GM23338 (cell line): ENCODE measurements at regions not wholly inside any gene's neighbourhood (a gene's known extent, or its start where the extent isn't known, plus 50 kb on each side); places are given as distances from the start of the nearest gene placed in this dataset.

Source experiments
- ATAC-seq: fragments of 200-7000 bp; cut with Tn5 transposase; 3 replicates; pipeline ENCODE4 v1.9.1; 2020
- DNase-seq: peaks from one replicate; pipeline ENCODE4 v3.0.0-alpha.2; 2015; ENCODE audit warnings: low spot score
- H2AFZ ChIP-seq: fragments of 200-600 bp; sonication (generic); 2 replicates; pipeline ENCODE4 v1.8.0; 2016; ENCODE audit warnings: antibody characterized with exemption, mild to moderate bottlenecking, moderate library complexity
- H3F3A ChIP-seq: fragments of 200-600 bp; sonication (generic); replicated peaks from 2 replicates; pipeline ENCODE4 v1.8.0; 2017; ENCODE audit warnings: antibody characterized with exemption, mixed run types, low read depth
- H3K27ac ChIP-seq: fragments of 200-600 bp; sonication (generic); 2 replicates; pipeline ENCODE4 v1.6.1; 2016; ENCODE audit warnings: low read depth
- H3K27me3 ChIP-seq: fragments of 200-600 bp; sonication (generic); 2 replicates; pipeline ENCODE4 v1.8.0; 2016; ENCODE audit warnings: mild to moderate bottlenecking, mixed run types, moderate library complexity; ENCODE audit not compliant: insufficient read depth
- H3K36me3 ChIP-seq: fragments of 200-600 bp; sonication (generic); 2 replicates; pipeline ENCODE4 v1.8.0; 2016; ENCODE audit warnings: mild to moderate bottlenecking; ENCODE audit not compliant: insufficient read depth
- H3K4me1 ChIP-seq: fragments of 200-600 bp; sonication (generic); 2 replicates; pipeline ENCODE4 v1.8.0; 2016; ENCODE audit warnings: mild to moderate bottlenecking, moderate library complexity; ENCODE audit not compliant: insufficient read depth
- H3K4me2 ChIP-seq: fragments of 200-600 bp; sonication (generic); 2 replicates; pipeline ENCODE4 v1.7.1; 2017; ENCODE audit warnings: mixed run types
- H3K4me3 ChIP-seq: fragments of 200-600 bp; sonication (generic); 2 replicates; pipeline ENCODE4 v1.6.1; 2016; ENCODE audit warnings: mixed run types
- H3K79me2 ChIP-seq: fragments of 200-600 bp; sonication (generic); replicated peaks from 2 replicates; pipeline ENCODE4 v1.8.0; 2017; ENCODE audit warnings: mild to moderate bottlenecking; ENCODE audit not compliant: insufficient read depth
- H3K9me2 ChIP-seq: fragments of 200-600 bp; sonication (generic); 2 replicates; pipeline ENCODE4 v1.8.0; 2017; ENCODE audit not compliant: insufficient read depth
- H4K20me1 ChIP-seq: fragments of 200-600 bp; sonication (generic); replicated peaks from 2 replicates; pipeline ENCODE4 v1.8.0; 2017; ENCODE audit warnings: mild to moderate bottlenecking; ENCODE audit not compliant: insufficient read depth
- H3K27ac Mint-ChIP-seq: 2 replicates; pipeline ENCODE4 v1.8.0; 2020; ENCODE audit warnings: inconsistent platforms, mild to moderate bottlenecking, moderate library complexity, mixed read lengths
- H3K27me3 Mint-ChIP-seq: 3 replicates; pipeline ENCODE4 v1.8.0; 2022; ENCODE audit warnings: low read depth, mild to moderate bottlenecking, moderate library complexity, mixed read lengths, inconsistent platforms; ENCODE audit not compliant: insufficient read depth, poor library complexity
- H3K36me3 Mint-ChIP-seq: 3 replicates; pipeline ENCODE4 v1.8.0; 2021; ENCODE audit warnings: low read depth, mild to moderate bottlenecking, inconsistent platforms, moderate library complexity, mixed read lengths
- H3K4me1 Mint-ChIP-seq: 3 replicates; pipeline ENCODE4 v1.8.0; 2020; ENCODE audit warnings: mild to moderate bottlenecking, inconsistent platforms, mixed read lengths
- H3K4me3 Mint-ChIP-seq: 3 replicates; pipeline ENCODE4 v1.8.0; 2021; ENCODE audit warnings: moderate library complexity, mild to moderate bottlenecking, inconsistent platforms, mixed read lengths
- H3K9me3 Mint-ChIP-seq: 3 replicates; pipeline ENCODE4 v1.8.0; 2020; ENCODE audit warnings: moderate library complexity, mild to moderate bottlenecking, inconsistent platforms, mixed read lengths
- CREB1 ChIP-seq: fragments of 250-450 bp; sonication (Bioruptor Pico); IDR thresholded peaks from 2 replicates; pipeline ENCODE4 v1.5.0; 2020; ENCODE audit warnings: low read depth, mild to moderate bottlenecking, moderate library complexity
- EZH2 ChIP-seq: fragments of 200-600 bp; sonication (generic); IDR thresholded peaks from one replicate; pipeline ENCODE4 v1.8.0; 2017; ENCODE audit warnings: antibody characterized with exemption, mild to moderate bottlenecking, low read depth; ENCODE audit not compliant: unreplicated experiment
- EZH2phosphoT487 ChIP-seq: fragments of 200-600 bp; sonication (generic); IDR thresholded peaks from one replicate; pipeline ENCODE4 v1.8.1; 2018; ENCODE audit warnings: antibody characterized with exemption; ENCODE audit not compliant: unreplicated experiment
- JUNB ChIP-seq: IDR thresholded peaks from one replicate; pipeline ENCODE4 v1.6.1; 2016; ENCODE audit warnings: antibody characterized with exemption; ENCODE audit not compliant: unreplicated experiment
- NANOG ChIP-seq: IDR thresholded peaks from 2 replicates; pipeline ENCODE4 v1.6.1; 2016; ENCODE audit warnings: antibody characterized with exemption, borderline replicate concordance
- POLR2AphosphoS5 ChIP-seq: IDR thresholded peaks from 2 replicates; pipeline ENCODE4 v1.6.1; 2016; ENCODE audit warnings: antibody characterized with exemption, low read depth
- STAT1 ChIP-seq: IDR thresholded peaks from one replicate; pipeline ENCODE4 v1.6.1; 2016; ENCODE audit warnings: antibody characterized with exemption; ENCODE audit not compliant: unreplicated experiment
- ZNF114 ChIP-seq: fragments of 250-450 bp; sonication (Bioruptor Pico); IDR thresholded peaks from 2 replicates; pipeline ENCODE4 v1.5.0; 2020; ENCODE audit warnings: mild to moderate bottlenecking, moderate library complexity
- ZNF331 ChIP-seq: fragments of 250-450 bp; sonication (Bioruptor Pico); IDR thresholded peaks from 2 replicates; pipeline ENCODE4 v1.5.0; 2020; ENCODE audit warnings: low read depth, mild to moderate bottlenecking, moderate library complexity
- TF ChIP-seq, protein P1 (sequence below): IDR thresholded peaks from one replicate; pipeline ENCODE4 v1.6.1; 2018; ENCODE audit warnings: antibody characterized with exemption; ENCODE audit not compliant: unreplicated experiment
- TF ChIP-seq, protein P2 (sequence below): IDR thresholded peaks from 2 replicates; pipeline ENCODE4 v1.6.1; 2016; ENCODE audit warnings: antibody characterized with exemption
- TF ChIP-seq, protein P3 (sequence below): fragments of 250-450 bp; sonication (Bioruptor Pico); IDR thresholded peaks from 2 replicates; pipeline ENCODE4 v1.5.0; 2020; ENCODE audit warnings: mild to moderate bottlenecking, moderate library complexity
- TF ChIP-seq, protein P4 (sequence below), 2 experiments: fragments of 200-600 bp in 1 of 2; sonication (generic) in 1 of 2; conservative IDR thresholded peaks; 2 replicates each; pipeline versions ENCODE4 v1.5.1 to v1.6.1; 2016 to 2017; ENCODE audit warnings: antibody characterized with exemption in 2 of 2, low read depth in 2 of 2, mild to moderate bottlenecking in 2 of 2, moderate library complexity in 1 of 2

DNA sequence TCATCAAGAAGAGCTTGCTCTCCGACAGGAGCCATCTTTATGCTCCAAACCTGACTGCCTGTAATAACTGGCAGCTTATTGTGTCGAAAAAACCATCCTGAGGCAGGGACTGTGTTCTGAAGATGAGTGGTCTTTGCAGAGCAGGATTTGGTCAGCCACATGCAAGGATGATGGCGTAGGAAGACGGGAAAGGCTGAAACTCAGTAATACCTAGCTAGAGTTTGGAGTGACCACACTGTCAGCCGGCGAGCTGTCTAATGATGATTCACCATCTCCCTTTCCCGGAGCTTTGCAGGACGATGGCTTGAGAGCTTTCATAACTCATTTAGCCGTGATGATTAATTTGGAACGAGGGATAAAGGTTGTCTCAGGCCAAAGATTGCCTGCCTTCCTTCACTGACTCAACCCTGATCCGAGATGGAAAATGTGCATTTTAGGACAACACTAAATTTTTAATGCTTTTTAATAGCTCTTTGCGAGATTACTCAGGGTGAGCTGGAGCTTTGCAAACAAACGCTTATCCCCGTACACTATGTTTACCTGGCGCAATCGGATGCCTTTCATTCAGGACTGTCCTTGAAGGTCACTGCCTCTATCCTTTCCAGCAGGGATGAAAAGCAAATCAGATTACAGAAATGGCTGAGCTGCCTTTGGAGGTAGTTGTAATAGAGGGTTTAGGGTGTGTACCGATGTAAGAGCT, 288.5 kb downstream of the ASMT start:
- no peaks in the 10 kb centered on the region for H3K27me3 Mint-ChIP-seq
- peaks cover 14% of the 10 kb centered on the region; the same call in 2 of the 3 replicates for H3K4me1 Mint-ChIP-seq
- ATAC-seq (no peak), DNase-seq (no peak)
- Histone ChIP-seq H3K36me3 (no peaks in the 10 kb centered on the region), H3K9me2 (0 out of 2 replicates have a peak, but pooled peaks cover 5% of the 10 kb centered on the region), H3K4me3 (no peak overlapping the region), H3K4me2 (no peak overlapping the region), H3K27ac (no peak overlapping the region), H3K27me3 (no peaks in the 10 kb centered on the region), H3K79me2 (no peaks in the 10 kb centered on the region), H3F3A (no peaks in the 10 kb centered on the region), H4K20me1 (no peaks in the 10 kb centered on the region; the same call in 1 of the 2 replicates), H3K4me1 (no peaks in the 10 kb centered on the region), H2AFZ (peak overlapping the region; percentile 76; the same call in 1 of the 2 replicates)
- H3K36me3 Mint-ChIP-seq, result 0 out of 3 replicates have a peak, but pooled peaks cover 6% of the 10 kb centered on the region
- no peak overlapping the region for H3K4me3 Mint-ChIP-seq
- no peak overlapping the region for H3K27ac Mint-ChIP-seq
- TF ChIP-seq, protein P1, sequence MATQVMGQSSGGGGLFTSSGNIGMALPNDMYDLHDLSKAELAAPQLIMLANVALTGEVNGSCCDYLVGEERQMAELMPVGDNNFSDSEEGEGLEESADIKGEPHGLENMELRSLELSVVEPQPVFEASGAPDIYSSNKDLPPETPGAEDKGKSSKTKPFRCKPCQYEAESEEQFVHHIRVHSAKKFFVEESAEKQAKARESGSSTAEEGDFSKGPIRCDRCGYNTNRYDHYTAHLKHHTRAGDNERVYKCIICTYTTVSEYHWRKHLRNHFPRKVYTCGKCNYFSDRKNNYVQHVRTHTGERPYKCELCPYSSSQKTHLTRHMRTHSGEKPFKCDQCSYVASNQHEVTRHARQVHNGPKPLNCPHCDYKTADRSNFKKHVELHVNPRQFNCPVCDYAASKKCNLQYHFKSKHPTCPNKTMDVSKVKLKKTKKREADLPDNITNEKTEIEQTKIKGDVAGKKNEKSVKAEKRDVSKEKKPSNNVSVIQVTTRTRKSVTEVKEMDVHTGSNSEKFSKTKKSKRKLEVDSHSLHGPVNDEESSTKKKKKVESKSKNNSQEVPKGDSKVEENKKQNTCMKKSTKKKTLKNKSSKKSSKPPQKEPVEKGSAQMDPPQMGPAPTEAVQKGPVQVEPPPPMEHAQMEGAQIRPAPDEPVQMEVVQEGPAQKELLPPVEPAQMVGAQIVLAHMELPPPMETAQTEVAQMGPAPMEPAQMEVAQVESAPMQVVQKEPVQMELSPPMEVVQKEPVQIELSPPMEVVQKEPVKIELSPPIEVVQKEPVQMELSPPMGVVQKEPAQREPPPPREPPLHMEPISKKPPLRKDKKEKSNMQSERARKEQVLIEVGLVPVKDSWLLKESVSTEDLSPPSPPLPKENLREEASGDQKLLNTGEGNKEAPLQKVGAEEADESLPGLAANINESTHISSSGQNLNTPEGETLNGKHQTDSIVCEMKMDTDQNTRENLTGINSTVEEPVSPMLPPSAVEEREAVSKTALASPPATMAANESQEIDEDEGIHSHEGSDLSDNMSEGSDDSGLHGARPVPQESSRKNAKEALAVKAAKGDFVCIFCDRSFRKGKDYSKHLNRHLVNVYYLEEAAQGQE, result no peak
- TF ChIP-seq, protein P2, sequence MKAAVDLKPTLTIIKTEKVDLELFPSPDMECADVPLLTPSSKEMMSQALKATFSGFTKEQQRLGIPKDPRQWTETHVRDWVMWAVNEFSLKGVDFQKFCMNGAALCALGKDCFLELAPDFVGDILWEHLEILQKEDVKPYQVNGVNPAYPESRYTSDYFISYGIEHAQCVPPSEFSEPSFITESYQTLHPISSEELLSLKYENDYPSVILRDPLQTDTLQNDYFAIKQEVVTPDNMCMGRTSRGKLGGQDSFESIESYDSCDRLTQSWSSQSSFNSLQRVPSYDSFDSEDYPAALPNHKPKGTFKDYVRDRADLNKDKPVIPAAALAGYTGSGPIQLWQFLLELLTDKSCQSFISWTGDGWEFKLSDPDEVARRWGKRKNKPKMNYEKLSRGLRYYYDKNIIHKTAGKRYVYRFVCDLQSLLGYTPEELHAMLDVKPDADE, result no peak
- TF ChIP-seq, protein P3, sequence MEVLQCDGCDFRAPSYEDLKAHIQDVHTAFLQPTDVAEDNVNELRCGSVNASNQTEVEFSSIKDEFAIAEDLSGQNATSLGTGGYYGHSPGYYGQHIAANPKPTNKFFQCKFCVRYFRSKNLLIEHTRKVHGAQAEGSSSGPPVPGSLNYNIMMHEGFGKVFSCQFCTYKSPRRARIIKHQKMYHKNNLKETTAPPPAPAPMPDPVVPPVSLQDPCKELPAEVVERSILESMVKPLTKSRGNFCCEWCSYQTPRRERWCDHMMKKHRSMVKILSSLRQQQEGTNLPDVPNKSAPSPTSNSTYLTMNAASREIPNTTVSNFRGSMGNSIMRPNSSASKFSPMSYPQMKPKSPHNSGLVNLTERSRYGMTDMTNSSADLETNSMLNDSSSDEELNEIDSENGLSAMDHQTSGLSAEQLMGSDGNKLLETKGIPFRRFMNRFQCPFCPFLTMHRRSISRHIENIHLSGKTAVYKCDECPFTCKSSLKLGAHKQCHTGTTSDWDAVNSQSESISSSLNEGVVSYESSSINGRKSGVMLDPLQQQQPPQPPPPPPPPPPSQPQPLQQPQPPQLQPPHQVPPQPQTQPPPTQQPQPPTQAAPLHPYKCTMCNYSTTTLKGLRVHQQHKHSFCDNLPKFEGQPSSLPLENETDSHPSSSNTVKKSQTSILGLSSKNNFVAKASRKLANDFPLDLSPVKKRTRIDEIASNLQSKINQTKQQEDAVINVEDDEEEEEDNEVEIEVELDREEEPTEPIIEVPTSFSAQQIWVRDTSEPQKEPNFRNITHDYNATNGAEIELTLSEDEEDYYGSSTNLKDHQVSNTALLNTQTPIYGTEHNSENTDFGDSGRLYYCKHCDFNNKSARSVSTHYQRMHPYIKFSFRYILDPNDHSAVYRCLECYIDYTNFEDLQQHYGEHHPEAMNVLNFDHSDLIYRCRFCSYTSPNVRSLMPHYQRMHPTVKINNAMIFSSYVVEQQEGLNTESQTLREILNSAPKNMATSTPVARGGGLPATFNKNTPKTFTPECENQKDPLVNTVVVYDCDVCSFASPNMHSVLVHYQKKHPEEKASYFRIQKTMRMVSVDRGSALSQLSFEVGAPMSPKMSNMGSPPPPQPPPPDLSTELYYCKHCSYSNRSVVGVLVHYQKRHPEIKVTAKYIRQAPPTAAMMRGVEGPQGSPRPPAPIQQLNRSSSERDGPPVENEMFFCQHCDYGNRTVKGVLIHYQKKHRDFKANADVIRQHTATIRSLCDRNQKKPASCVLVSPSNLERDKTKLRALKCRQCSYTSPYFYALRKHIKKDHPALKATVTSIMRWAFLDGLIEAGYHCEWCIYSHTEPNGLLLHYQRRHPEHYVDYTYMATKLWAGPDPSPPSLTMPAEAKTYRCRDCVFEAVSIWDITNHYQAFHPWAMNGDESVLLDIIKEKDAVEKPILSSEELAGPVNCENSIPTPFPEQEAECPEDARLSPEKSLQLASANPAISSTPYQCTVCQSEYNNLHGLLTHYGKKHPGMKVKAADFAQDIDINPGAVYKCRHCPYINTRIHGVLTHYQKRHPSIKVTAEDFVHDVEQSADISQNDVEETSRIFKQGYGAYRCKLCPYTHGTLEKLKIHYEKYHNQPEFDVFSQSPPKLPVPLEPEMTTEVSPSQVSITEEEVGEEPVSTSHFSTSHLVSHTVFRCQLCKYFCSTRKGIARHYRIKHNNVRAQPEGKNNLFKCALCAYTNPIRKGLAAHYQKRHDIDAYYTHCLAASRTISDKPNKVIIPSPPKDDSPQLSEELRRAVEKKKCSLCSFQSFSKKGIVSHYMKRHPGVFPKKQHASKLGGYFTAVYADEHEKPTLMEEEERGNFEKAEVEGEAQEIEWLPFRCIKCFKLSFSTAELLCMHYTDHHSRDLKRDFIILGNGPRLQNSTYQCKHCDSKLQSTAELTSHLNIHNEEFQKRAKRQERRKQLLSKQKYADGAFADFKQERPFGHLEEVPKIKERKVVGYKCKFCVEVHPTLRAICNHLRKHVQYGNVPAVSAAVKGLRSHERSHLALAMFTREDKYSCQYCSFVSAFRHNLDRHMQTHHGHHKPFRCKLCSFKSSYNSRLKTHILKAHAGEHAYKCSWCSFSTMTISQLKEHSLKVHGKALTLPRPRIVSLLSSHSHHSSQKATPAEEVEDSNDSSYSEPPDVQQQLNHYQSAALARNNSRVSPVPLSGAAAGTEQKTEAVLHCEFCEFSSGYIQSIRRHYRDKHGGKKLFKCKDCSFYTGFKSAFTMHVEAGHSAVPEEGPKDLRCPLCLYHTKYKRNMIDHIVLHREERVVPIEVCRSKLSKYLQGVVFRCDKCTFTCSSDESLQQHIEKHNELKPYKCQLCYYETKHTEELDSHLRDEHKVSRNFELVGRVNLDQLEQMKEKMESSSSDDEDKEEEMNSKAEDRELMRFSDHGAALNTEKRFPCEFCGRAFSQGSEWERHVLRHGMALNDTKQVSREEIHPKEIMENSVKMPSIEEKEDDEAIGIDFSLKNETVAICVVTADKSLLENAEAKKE (CRISPR knock-in tag), result no peak
- TF ChIP-seq ZNF114 (CRISPR knock-in tag) (no peak), ZNF331 (CRISPR knock-in tag) (no peak), JUNB (no peak), STAT1 (no peak), EZH2phosphoT487 (no peak), CREB1 (CRISPR knock-in tag) (no peak), POLR2AphosphoS5 (no peak), NANOG (no peak), EZH2 (no peak)
- TF ChIP-seq, protein P4, sequence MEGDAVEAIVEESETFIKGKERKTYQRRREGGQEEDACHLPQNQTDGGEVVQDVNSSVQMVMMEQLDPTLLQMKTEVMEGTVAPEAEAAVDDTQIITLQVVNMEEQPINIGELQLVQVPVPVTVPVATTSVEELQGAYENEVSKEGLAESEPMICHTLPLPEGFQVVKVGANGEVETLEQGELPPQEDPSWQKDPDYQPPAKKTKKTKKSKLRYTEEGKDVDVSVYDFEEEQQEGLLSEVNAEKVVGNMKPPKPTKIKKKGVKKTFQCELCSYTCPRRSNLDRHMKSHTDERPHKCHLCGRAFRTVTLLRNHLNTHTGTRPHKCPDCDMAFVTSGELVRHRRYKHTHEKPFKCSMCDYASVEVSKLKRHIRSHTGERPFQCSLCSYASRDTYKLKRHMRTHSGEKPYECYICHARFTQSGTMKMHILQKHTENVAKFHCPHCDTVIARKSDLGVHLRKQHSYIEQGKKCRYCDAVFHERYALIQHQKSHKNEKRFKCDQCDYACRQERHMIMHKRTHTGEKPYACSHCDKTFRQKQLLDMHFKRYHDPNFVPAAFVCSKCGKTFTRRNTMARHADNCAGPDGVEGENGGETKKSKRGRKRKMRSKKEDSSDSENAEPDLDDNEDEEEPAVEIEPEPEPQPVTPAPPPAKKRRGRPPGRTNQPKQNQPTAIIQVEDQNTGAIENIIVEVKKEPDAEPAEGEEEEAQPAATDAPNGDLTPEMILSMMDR (conservative IDR thresholded peaks at IDR 0.05; ENCODE audit: low read depth in 2 of 2), result no peak
- peaks cover 7% of the 10 kb centered on the region; the same call in 2 of the 3 replicates for H3K9me3 Mint-ChIP-seq
